Thoracic aorta (tissue), 2 donors: ENCODE measurements at regions not wholly inside any gene's neighbourhood (a gene's known extent, or its start where the extent isn't known, plus 50 kb on each side); places are given as distances from the start of the nearest gene placed in this dataset.

Source experiments
- ATAC-seq: fragments of 150-250 bp; one replicate; pipeline ENCODE4 v1.8.0; 2017; ENCODE audit warnings: low read depth; ENCODE audit not compliant: insufficient number of reproducible peaks, low FRiP score
- DNase-seq: peaks from one replicate; pipeline ENCODE4 v3.0.0-alpha.2; 2020; ENCODE audit warnings: low spot score
- H3K27ac ChIP-seq, 2 donors: fragments of 200-600 bp; sonication (generic); 1 replicate in 1 of 2; 2 replicates in 1 of 2; pipeline ENCODE4 v1.5.1; 2016; ENCODE audit warnings: mild to moderate bottlenecking in 2 of 2, moderate library complexity in 2 of 2
- H3K27me3 ChIP-seq: fragments of 200-600 bp; sonication (generic); replicated peaks from 2 replicates; pipeline ENCODE4 v1.6.0; 2016; ENCODE audit warnings: mild to moderate bottlenecking; ENCODE audit not compliant: insufficient read depth
- H3K36me3 ChIP-seq: fragments of 200-600 bp; sonication (generic); one replicate; pipeline ENCODE4 v1.5.1; 2016
- H3K4me1 ChIP-seq, 2 donors: fragments of 200-600 bp; sonication (generic); 1 replicate in 1 of 2; 2 replicates in 1 of 2; pipeline versions ENCODE4 v1.5.1 to v1.6.0; 2016; ENCODE audit warnings: low read depth in 2 of 2, mild to moderate bottlenecking in 1 of 2; ENCODE audit not compliant: control insufficient read depth in 1 of 2
- H3K4me3 ChIP-seq: fragments of 200-600 bp; sonication (generic); 2 replicates; pipeline ENCODE4 v1.5.1; 2016; ENCODE audit warnings: mild to moderate bottlenecking
- H3K9me3 ChIP-seq: fragments of 200-600 bp; sonication (generic); 2 replicates; pipeline ENCODE4 v1.5.1; 2016
- TF ChIP-seq, protein P1 (sequence below): fragments of 200-600 bp; sonication (generic); IDR thresholded peaks from one replicate; pipeline ENCODE4 v1.5.1; 2019; ENCODE audit warnings: antibody characterized with exemption

DNA sequence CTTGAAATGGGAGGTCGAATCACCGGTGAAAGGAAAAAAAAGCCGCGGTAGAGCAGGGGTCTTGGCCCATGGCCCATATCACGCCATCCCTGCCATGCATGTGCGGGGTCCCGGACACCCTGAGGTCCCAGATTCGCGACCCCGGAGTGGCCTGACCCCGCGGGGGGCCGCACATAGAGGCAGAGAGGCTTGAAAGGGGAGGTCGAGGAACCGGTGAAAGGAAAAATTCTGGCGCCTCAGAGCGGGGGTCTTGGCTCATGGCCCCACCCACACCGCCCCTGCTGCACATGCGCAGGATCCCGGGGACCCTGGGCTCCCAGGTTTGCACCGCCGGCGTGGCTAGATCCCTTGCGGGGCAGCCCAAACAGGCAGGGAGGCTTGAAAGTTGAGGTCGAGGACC lies 319.8 kb downstream of the ALG10 start:
- no peaks in the 10 kb centered on the region for H3K36me3 ChIP-seq
- H3K9me3 ChIP-seq, result no peaks in the 10 kb centered on the region
- no peaks in the 10 kb centered on the region for H3K27me3 ChIP-seq

DNA sequence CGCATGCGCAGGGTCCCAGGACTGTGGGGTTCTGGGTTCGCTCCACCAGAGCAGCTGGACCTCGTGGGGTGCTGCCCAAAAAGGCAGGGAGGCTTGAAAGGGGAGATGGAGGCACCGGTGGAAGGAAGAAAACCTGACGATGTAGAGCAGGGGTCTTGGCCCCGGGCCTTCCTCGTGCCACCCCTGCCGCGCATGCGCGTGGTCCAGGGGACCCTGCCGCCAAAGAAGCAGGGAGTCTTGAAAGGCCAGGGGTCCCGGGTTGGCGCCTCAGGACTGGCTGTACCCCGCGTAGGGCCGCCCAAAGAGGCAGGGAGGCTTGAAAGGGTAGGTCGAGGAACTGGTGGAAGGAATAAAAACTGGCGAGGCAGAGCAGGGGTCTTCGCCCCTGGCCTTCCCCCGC lies 321.0 kb downstream of the ALG10 start:
- TF ChIP-seq, protein P1, sequence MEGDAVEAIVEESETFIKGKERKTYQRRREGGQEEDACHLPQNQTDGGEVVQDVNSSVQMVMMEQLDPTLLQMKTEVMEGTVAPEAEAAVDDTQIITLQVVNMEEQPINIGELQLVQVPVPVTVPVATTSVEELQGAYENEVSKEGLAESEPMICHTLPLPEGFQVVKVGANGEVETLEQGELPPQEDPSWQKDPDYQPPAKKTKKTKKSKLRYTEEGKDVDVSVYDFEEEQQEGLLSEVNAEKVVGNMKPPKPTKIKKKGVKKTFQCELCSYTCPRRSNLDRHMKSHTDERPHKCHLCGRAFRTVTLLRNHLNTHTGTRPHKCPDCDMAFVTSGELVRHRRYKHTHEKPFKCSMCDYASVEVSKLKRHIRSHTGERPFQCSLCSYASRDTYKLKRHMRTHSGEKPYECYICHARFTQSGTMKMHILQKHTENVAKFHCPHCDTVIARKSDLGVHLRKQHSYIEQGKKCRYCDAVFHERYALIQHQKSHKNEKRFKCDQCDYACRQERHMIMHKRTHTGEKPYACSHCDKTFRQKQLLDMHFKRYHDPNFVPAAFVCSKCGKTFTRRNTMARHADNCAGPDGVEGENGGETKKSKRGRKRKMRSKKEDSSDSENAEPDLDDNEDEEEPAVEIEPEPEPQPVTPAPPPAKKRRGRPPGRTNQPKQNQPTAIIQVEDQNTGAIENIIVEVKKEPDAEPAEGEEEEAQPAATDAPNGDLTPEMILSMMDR, result no peak
- H3K4me3 ChIP-seq, result no peak overlapping the region
- DNase-seq (no peak), ATAC-seq (no peak)
- H3K9me3 ChIP-seq, result no peaks in the 10 kb centered on the region
- no peaks in the 10 kb centered on the region for H3K36me3 ChIP-seq
- H3K27me3 ChIP-seq, result no peaks in the 10 kb centered on the region
- H3K4me1 ChIP-seq, result no peaks in the 10 kb centered on the region
- H3K27ac ChIP-seq, result no peak overlapping the region

More for the DNA sequence above, 319.8 kb downstream of the ALG10 start:
- Histone ChIP-seq H3K4me3 (no peak overlapping the region), H3K4me1 (no peaks in the 10 kb centered on the region), H3K27ac (no peak overlapping the region)
- no peak for DNase-seq
- ATAC-seq, result no peak
- TF ChIP-seq, protein P1, result no peak

DNA sequence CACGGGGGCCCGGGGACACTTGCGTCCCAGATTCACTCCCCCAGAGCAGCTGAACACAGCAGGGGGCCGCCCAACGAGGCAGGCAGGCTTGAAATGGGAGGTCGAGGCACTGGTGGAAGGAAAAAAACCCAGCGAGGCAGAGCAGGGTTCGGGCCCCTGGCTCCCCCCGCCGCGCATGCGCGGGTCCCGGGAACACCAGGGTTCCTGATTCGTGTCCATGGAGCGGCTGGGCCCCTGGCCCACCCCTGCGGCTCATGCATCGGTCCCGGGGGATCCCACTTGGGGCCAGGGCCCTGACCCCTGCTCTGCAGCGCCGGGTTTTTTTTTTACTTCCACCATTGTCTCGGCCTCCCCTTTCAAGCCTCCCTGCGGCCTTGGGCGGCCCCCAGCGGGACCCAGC lies 321.5 kb downstream of the ALG10 start:
- Histone ChIP-seq H3K4me1 (no peaks in the 10 kb centered on the region), H3K36me3 (no peaks in the 10 kb centered on the region), H3K27ac (no peak overlapping the region), H3K9me3 (no peaks in the 10 kb centered on the region), H3K4me3 (no peak overlapping the region), H3K27me3 (no peaks in the 10 kb centered on the region)
- TF ChIP-seq, protein P1, result no peak
- no peak for ATAC-seq
- DNase-seq, result no peak

DNA sequence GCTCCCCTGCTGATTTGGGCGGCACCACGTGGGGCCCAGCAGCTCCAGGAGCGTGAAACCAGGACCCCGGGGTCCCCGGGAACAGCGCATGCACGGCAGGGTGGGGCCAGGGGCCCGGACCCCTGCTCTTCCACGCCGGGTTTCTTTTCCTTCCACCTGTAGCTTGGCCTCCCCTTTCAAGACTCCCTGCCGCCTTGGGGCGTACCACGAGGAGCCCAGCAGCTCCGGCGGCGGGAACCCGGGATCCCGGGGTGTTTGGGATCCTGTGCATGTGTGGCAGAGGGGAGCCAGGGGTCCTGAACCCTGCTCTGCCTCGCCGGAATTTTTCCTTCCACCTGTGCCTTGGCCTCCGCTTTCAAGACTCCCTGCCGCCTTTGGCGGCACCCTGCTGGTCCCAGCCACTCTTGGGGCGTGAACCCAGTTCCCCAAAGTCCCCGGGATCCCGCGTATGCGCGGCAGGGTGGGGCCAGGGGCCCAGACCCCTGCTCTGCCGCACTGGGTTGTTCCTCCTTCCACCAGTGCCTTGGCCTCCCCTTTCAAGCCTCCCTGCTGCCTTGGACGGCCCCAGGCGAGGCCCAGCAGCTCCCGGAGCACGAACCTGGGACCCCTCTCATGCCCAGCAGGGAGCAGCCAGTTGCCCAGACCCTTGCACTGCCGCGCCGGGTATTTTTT lies 322.7 kb downstream of the ALG10 start:
- H3K27me3 ChIP-seq, result no peaks in the 10 kb centered on the region
- H3K4me1 ChIP-seq, result no peaks in the 10 kb centered on the region
- H3K4me3 ChIP-seq, result no peak overlapping the region
- no peak overlapping the region for H3K27ac ChIP-seq
- TF ChIP-seq, protein P1, result no peak
- DNase-seq, result no peak
- ATAC-seq, result no peak
- no peaks in the 10 kb centered on the region for H3K9me3 ChIP-seq
- no peaks in the 10 kb centered on the region for H3K36me3 ChIP-seq

DNA sequence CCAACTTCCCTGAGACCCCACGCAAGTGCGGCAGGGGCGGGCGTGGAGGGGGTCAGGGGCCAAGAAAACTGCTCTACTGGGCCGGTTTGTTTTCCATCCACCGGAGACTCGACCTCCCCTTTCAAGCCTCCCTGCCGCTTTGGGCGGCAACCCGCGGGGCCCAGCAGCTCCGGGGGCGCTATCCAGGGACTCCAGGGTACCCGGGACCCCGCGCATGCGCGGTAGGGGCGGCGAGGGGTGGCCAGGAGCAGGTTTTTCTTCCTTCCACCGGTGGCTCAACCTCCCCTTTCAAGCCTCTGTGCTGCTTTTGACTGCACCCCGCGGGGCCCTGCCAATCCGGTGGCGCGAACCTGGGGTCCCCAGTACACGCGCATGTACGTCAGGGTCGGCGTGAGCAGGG lies 323.5 kb downstream of the ALG10 start:
- no peaks in the 10 kb centered on the region for H3K27me3 ChIP-seq
- no peaks in the 10 kb centered on the region for H3K9me3 ChIP-seq
- TF ChIP-seq, protein P1, result no peak
- no peaks in the 10 kb centered on the region for H3K4me1 ChIP-seq
- ATAC-seq (no peak), DNase-seq (no peak)
- no peak overlapping the region for H3K27ac ChIP-seq
- H3K36me3 ChIP-seq, result no peaks in the 10 kb centered on the region
- H3K4me3 ChIP-seq, result no peak overlapping the region
